SH-SY5Y (cell line): ENCODE measurements at regions not wholly inside any gene's neighbourhood (a gene's known extent, or its start where the extent isn't known, plus 50 kb on each side); places are given as distances from the start of the nearest gene placed in this dataset.

Experiments used
- GATA2 ChIP-seq: IDR thresholded peaks from 2 replicates; pipeline ENCODE4 v1.6.1; 2011; ENCODE audit warnings: mild to moderate bottlenecking, low read depth, low read length
- GATA3 ChIP-seq: IDR thresholded peaks from 2 replicates; pipeline ENCODE4 v1.6.1; 2011; ENCODE audit warnings: low read depth, mild to moderate bottlenecking, low read length, moderate library complexity

DNA sequence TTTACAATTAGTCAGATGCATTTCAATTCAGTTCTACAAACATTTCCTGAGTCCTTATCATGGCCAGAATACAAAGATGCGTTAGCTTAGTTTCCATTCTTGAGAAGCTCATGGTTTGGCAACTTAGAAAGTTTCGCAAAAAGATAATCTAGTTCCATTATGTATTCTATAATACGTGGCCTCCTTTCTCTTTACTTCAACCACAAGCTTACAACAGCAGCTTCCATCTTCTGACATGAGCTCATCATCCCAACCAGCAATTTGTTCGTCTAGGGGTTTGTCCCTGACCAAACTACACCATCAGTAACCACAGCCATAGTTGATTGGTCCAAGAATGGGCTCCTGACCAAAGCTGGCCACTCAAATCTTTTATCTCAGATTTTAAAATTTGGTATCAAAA, 267.6 kb upstream of the TBC1D5 start:
- TF ChIP-seq GATA2: no peak
- no peak for TF ChIP-seq GATA3

DNA sequence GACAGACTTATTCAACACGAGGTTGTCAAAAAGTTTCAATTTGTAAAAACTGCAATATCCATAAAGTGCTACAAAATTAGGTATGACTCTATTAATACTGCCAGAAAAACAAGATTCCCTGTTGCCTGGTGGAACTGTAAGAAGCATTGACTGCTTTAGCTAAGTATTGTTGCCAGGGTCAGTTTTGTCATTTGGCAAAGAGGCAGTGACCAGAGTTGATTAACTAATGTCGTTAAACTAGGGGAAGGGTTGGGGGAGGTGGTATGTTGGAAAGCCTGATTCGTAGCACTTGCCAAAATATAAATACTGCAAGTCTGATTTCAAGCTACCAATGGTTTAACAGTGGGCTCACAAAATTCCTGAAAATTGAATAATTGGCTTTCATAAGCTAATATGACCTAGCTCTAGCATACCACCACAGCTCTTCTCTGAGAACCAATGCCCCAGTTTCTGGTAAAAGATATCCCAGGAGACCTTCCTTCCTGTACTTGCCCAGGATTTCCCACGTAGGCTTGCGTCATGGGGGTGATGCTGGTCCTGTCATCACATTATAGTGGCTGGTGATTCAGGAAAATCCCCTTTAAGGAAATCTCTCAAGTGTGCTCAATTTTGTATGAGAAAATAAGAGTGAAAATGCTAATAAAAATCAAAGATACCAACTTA, 266.4 kb upstream of the TBC1D5 start:
- no peak for TF ChIP-seq GATA3
- TF ChIP-seq GATA2: no peak

DNA sequence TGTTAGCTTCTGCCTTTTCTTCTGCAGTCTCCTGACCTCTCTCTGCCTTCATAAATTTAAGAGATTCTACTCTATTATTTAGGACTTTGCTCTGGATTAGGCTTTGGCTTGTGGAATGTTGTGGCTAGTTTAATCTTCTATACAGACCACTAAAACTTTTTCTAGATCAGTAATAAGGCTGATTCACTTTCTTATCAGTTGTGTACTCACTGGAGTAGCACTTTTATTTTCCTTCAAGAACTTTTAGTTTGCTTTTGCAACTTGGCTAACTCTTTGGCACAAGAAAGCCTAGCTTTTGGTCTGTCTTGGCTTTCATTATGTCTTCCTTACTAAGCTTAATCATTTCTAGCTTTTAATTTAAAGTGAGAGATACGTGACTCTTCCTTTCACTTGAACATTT, 265.5 kb upstream of the TBC1D5 start:
- TF ChIP-seq GATA2 (no peak), GATA3 (no peak)

DNA sequence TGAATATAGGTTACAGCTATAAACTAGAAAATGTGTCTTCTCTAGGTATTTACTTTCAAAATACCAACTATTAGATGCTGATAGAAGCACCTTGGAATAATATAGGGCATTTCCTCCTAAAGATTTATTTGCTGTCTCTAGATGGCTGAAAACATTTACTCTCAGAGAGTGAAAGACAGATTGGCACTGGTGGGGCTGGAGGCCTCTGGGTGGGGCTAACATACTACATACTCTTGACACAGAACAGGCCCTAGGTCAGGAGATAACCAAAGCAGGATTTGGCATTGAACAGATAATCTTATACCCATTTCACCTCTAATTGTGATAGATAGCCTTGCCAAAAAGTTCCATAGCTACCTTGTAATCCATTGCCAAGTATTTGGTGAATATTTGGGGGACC, 253.3 kb upstream of the TBC1D5 start:
- no peak for TF ChIP-seq GATA3

DNA sequence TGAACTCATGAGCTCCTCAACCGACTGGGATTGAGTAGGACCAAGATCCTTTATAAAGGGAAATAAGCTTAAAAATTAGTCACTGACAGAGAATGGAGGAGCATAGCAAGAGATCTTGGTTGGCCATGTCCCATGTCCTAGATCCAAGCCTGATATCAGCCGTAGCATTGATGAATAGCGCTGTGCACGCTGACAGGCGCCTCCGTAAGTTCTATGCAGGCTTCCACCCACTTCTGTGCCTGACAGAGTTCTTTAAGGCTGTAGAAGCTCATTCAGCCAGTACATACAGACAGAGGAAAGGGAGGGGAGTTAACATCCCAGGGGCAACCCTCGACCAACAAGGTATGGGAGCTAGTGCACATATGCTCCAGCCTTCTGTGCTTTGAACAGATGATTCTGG, 251.7 kb upstream of the TBC1D5 start:
- TF ChIP-seq GATA2 (no peak), GATA3 (no peak)

DNA sequence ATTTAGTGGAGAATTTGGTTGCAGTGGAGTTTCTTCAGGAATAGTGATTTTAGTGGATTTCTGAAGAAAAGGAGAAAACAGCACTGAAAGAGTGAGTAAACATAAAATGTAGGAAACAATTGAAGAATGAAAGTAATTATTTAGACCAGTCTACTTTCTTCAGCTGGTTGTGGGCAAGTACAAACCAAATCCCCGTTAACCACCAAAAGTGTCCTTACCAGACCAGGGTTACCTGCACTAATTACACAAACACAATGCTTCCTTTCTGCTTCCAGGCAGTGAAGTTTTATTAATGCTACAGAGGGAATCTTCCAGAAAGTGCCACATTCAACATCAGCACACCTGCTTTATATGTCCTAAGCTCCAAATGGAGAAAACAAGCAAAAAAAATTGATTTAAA, 248.0 kb upstream of the TBC1D5 start:
- TF ChIP-seq GATA3 (no peak), GATA2 (no peak)

DNA sequence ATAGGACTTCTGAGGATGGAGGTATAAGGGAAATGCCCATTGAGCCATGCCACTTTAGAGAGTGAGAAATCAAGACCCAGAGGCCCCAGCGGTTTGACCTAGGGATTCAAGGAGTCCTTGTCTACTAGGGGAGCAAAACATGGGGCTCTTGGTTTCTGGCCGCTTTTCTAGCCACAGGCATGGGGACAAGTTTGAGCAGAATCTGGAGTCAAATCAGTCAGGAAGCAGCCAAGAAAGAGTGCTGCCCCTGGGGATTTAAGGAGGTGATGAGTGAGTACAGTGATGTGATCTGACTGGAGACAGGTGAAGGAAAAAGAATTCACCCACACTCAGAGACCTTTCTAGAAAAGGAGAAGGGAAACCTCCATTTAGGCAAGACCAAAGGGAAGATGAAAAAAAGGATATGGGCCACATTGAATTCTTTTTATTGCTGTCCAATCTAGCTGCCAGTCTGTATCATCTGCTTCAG, 244.0 kb upstream of the TBC1D5 start:
- TF ChIP-seq GATA2: no peak
- TF ChIP-seq GATA3: no peak

DNA sequence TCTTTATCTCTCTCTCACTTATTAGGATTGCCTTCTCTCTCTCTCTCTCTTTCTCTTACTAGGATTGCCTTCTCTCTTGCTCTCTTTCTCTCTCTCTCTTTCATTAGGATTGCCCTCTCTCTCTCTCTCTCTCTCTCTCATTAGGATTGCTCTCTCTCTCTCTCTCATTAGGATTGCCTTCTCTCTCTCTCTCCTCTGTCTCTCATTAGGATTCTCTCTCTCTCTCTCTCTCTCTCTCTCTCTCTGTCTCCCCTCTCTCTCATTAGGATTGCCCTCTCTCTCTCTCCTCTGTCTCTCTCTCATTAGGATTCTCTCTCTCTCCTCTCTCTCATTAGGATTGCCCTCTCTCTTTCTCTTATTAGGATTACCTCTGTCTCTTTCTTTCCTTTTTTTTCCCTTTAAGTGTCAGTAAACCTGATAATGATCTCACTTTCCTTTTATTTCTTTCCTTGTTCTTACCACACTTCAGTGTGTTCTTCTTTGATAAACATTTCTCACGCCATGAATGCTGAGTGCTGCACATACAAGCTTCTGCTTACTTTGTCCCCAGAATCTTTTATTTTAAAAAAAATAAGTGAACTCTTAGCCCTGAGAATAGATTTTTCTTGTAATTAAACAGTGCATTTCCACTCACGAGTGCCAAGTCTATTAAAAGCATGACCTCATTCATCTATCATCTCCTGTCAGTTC, 243.4 kb upstream of the TBC1D5 start:
- TF ChIP-seq GATA2 (no peak), GATA3 (no peak)

DNA sequence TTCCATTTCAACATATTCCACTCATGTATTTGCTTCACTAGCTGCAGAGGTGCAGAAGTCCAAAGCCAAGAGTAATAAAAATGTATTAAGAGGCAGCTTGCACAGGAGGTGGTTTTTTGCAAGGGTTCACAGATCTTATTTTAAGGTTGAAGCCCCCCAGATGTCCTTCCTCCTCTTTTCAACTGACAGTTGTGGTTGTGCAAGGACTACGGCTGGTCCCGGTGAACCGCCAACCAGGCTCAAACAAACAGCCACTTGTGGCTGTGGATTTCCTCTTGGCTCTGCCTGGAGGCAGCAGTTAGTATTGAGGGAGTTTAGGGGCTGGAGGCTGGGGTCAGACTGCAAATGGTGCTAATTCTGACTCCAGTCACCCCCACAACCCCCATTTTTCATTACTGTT, 240.7 kb upstream of the TBC1D5 start:
- TF ChIP-seq GATA2: no peak
- TF ChIP-seq GATA3: no peak

DNA sequence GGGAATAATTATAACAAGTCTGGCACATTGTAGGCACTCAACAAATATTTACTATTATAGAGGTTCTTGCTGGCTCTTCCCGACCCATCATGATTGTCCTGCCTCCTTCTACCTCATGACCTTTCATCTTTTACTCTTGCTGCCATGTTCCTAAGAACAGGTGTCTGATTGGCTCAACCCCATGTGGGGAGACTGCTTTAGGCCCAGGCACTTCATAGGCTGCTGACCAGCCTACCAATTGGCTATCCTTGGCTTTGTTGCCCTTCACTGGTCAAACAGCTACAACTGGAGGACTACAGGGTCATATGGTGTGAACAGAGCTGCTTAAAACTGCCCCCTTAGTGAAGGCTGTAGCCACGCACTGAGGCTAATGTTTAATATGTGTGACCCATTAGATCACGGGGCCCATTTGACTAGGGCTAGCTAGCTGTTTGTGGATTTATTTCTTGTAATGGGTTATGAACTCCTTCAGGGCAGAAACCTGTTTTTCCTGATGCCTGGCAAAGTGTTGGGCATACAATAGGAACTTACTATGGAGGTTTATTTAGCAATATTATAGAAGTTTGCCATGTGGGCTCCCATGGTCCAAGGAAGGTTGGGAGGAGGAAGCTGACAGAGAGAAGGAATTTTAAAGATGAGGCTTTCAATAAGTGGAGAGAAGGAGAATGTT, 239.9 kb upstream of the TBC1D5 start:
- no peak for TF ChIP-seq GATA2

DNA sequence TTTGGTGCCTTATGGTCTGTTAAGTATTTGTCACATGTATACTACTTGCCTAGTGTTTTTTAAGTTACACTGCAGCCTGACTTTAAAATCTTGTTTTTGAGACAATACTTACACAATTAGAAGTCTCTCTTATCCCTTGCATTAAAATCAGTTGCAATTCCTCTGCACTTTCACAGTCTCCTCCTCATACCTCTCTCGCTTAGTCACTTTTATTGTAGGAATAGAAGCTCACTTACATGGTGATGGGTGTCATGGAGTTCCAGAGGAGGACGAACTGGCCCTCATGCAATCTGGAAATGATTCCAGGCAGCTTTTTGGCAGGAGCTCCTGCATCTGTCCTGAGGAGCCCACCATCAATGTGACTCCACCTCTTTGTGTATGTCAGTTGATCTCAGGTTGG, 238.4 kb upstream of the TBC1D5 start:
- TF ChIP-seq GATA2 (no peak), GATA3 (no peak)

DNA sequence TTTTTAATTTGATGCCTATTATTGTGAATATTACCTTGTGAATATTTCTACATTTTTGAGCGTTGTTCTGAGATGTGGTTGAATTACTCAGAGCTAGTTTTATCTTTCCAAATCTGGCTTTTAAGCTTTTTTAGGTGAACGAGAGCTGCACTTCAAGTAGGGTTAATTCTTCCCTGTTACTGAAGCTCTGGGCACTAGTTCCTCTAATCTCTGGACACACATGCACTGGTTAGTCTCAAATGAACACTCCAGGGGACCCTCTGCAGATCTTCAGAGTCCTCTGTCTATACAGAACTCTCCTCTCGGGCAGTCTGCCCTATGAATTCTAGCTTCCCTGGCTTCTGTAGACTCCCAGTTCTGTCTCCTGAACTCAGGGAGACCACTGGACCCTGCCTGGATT, 237.5 kb upstream of the TBC1D5 start:
- TF ChIP-seq GATA2 (no peak), GATA3 (no peak)

DNA sequence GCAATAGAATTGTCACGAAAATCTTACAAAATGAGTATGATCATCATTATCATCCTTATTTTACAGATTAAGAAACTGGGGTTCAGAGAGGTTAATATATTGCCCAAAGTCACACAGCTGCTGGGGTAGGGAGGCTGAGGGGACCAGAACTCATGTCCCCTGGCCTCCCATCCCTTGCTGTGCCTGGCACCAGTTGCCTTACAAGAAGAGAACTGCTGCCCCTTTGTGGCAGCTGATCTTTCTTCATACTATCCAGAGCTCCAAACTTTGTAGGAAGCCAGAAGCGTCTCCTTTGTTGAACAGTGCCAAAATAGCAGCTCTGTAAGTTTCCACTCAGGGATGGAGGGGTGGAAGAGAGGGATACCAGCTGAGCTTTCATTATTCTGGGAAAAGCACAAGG, 236.8 kb upstream of the TBC1D5 start:
- no peak for TF ChIP-seq GATA3
- TF ChIP-seq GATA2: no peak

DNA sequence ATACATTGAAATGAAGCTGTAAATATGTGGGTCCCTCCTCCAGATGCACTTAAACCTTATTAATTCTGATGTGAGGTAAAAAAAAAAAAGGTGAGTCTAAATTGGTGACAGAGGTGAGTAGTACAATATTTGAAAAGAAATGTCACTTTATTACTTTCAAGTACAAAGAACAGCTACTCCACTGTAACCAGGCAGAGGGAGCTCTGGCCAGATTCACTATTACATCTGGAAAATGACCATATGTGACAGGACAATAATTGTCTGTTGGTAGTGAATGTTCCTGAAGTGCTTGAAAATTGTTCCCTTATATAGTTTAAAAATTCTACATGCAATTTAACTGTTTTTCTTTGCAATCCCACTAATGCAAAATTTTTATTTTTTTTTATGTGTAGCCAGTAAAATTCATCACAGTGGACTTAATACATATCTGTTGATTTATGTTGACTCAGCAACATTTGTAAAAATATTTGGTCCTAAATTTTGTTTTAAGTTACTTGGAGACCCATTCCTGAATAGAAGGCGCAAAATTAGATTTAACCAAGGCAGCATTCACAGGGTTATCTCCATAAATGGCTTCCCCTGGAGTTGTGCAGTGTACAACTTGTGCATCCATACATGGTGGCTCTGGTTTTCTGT, 231.9 kb upstream of the TBC1D5 start:
- TF ChIP-seq GATA3 (no peak), GATA2 (no peak)

DNA sequence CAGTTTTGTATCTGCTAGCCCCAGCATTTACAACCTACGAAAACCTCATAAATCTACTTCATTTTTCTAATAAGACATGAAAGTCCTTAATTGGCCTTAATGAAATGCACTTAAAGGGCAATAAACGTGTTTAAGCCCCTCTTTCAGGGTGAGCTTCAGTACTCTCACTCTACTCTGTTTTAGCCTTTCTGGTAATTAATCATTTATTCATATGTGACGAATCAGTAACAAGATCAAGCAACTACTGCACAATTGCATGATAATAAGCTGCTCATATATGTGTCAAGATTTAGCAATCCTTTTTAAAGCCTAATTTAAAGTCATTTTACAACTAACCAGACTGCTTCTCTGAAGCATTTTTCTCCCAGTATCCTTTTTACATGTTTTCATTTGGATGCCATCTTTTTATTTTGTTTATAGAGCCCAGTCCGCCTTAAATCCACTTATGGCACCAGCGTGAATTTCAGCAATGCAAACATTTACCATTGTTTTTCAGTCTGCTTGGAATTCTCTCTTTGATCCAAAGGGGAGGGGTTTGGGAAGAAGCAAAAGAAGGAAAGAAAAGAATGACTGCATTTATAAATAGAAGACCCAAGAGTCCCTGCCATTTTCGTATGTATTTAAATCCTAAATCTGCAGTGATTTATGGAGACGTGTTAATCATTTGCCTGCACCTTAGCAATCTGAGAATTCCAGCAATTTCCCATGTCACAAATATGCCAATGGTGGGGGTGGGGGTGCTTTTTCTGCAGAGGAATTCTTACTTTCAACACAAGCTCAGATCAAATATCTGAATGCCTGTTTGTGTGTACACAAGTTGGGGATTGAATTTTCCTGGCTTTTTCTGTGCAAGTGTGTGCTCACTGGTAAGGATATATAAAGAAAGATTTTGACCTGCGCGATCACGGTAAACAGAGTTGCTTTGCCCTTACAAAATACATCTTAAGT, 230.8 kb upstream of the TBC1D5 start:
- TF ChIP-seq GATA3 (no peak), GATA2 (no peak)
